ENCODE measurements at regions not wholly inside any gene's neighbourhood (a gene's known extent, or its start where the extent isn't known, plus 50 kb on each side); places are given as distances from the start of the nearest gene placed in this dataset.

GRCh38 chr2:154995361-154995760 is 296.9 kb downstream of the KCNJ3 start (continued):
- TF ChIP-seq, protein P1, sequence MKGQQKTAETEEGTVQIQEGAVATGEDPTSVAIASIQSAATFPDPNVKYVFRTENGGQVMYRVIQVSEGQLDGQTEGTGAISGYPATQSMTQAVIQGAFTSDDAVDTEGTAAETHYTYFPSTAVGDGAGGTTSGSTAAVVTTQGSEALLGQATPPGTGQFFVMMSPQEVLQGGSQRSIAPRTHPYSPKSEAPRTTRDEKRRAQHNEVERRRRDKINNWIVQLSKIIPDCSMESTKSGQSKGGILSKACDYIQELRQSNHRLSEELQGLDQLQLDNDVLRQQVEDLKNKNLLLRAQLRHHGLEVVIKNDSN (CRISPR knock-in tag; IDR thresholded peaks at IDR 0.05): no peak
- TF ChIP-seq, protein P2, sequence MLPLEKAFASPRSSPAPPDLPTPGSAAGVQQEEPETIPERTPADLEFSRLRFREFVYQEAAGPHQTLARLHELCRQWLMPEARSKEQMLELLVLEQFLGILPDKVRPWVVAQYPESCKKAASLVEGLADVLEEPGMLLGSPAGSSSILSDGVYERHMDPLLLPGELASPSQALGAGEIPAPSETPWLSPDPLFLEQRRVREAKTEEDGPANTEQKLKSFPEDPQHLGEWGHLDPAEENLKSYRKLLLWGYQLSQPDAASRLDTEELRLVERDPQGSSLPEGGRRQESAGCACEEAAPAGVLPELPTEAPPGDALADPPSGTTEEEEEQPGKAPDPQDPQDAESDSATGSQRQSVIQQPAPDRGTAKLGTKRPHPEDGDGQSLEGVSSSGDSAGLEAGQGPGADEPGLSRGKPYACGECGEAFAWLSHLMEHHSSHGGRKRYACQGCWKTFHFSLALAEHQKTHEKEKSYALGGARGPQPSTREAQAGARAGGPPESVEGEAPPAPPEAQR (CRISPR knock-in tag; IDR thresholded peaks at IDR 0.05): no peak
- TF ChIP-seq ESRRA (CRISPR knock-in tag; IDR thresholded peaks at IDR 0.05; ENCODE audit: borderline replicate concordance): no peak

GRCh38 chr2:154992826-154993225 is 294.3 kb downstream of the KCNJ3 start:
- POLR2A ChIA-PET: no interaction called here

DNA sequence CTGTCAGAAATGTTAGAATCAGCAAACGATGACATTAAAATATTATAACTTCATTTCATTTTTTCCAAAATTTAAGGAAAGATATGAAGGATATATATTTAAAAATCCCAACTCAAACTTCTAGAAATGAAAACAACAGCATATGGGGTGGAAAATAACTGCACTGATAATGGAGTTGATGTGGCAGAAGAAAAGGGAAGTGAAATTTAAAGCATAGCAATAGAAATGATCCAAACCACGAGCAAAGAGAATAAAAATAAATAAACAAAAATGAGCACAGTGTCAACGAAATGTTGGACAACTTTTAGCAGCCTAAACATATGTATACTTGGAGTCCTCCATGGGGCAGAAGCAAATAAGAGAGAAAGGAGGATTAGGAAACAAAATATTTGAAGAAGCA is 280.2 kb downstream of the KCNJ3 start:
- peaks cover 6% of the 10 kb centered on the region; the same call in 1 of the 2 replicates for H3K9me3 Mint-ChIP-seq
- H3K27ac Mint-ChIP-seq: no peak overlapping the region
- no peaks in the 10 kb centered on the region for H3K27me3 Mint-ChIP-seq (ENCODE audit: low read depth)
- H3K4me3 Mint-ChIP-seq: no peak overlapping the region
- POLR2A ChIA-PET: no interaction called here
- ATAC-seq: no peak
- no peak for DNase-seq (ENCODE audit: low spot score)
- H3K36me3 Mint-ChIP-seq: no peaks in the 10 kb centered on the region
- CTCF ChIA-PET: no interaction called here
- H3K4me1 Mint-ChIP-seq: no peaks in the 10 kb centered on the region
- no peak for TF ChIP-seq KAT7 (CRISPR knock-in tag; IDR thresholded peaks at IDR 0.05; ENCODE audit: borderline replicate concordance)
- no peak for TF ChIP-seq JAZF1 (CRISPR knock-in tag; IDR thresholded peaks at IDR 0.05)
- no peak for TF ChIP-seq HMGXB4 (CRISPR knock-in tag; IDR thresholded peaks at IDR 0.05)
- TF ChIP-seq, protein P3, sequence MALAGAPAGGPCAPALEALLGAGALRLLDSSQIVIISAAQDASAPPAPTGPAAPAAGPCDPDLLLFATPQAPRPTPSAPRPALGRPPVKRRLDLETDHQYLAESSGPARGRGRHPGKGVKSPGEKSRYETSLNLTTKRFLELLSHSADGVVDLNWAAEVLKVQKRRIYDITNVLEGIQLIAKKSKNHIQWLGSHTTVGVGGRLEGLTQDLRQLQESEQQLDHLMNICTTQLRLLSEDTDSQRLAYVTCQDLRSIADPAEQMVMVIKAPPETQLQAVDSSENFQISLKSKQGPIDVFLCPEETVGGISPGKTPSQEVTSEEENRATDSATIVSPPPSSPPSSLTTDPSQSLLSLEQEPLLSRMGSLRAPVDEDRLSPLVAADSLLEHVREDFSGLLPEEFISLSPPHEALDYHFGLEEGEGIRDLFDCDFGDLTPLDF (CRISPR knock-in tag; IDR thresholded peaks at IDR 0.05): no peak
- TF ChIP-seq ETV6 (CRISPR knock-in tag; IDR thresholded peaks at IDR 0.05): no peak
- TF ChIP-seq FOXP4 (CRISPR knock-in tag; IDR thresholded peaks at IDR 0.05): no peak
- no peak for TF ChIP-seq IRF2 (CRISPR knock-in tag; IDR thresholded peaks at IDR 0.05; ENCODE audit: borderline replicate concordance, low read depth)
- no peak for TF ChIP-seq ZNF423 (CRISPR knock-in tag; IDR thresholded peaks at IDR 0.05)
- no peak for TF ChIP-seq ZNF281 (CRISPR knock-in tag; IDR thresholded peaks at IDR 0.05)

More at GRCh38 chr2:154992826-154993225, 294.3 kb downstream of the KCNJ3 start:
- Mint-ChIP-seq H3K36me3 (no peaks in the 10 kb centered on the region), H3K27me3 (ENCODE audit: low read depth) (no peaks in the 10 kb centered on the region), H3K27ac (no peak overlapping the region), H3K9me3 (no peaks in the 10 kb centered on the region), H3K4me3 (no peak overlapping the region), H3K4me1 (no peaks in the 10 kb centered on the region)
- ATAC-seq: no peak
- CTCF ChIA-PET: no interaction called here
- no peak for DNase-seq (ENCODE audit: low spot score)
- TF ChIP-seq NR2C2 (CRISPR knock-in tag; IDR thresholded peaks at IDR 0.05) (no peak), IRF2 (CRISPR knock-in tag; IDR thresholded peaks at IDR 0.05; ENCODE audit: borderline replicate concordance, low read depth) (no peak), ZNF219 (CRISPR knock-in tag; IDR thresholded peaks at IDR 0.05; ENCODE audit: borderline replicate concordance) (no peak), ETV6 (CRISPR knock-in tag; IDR thresholded peaks at IDR 0.05) (no peak), GTF2I (CRISPR knock-in tag; conservative IDR thresholded peaks at IDR 0.05) (no peak), NFE2L1 (CRISPR knock-in tag; IDR thresholded peaks at IDR 0.05) (no peak)
- TF ChIP-seq, protein P4, sequence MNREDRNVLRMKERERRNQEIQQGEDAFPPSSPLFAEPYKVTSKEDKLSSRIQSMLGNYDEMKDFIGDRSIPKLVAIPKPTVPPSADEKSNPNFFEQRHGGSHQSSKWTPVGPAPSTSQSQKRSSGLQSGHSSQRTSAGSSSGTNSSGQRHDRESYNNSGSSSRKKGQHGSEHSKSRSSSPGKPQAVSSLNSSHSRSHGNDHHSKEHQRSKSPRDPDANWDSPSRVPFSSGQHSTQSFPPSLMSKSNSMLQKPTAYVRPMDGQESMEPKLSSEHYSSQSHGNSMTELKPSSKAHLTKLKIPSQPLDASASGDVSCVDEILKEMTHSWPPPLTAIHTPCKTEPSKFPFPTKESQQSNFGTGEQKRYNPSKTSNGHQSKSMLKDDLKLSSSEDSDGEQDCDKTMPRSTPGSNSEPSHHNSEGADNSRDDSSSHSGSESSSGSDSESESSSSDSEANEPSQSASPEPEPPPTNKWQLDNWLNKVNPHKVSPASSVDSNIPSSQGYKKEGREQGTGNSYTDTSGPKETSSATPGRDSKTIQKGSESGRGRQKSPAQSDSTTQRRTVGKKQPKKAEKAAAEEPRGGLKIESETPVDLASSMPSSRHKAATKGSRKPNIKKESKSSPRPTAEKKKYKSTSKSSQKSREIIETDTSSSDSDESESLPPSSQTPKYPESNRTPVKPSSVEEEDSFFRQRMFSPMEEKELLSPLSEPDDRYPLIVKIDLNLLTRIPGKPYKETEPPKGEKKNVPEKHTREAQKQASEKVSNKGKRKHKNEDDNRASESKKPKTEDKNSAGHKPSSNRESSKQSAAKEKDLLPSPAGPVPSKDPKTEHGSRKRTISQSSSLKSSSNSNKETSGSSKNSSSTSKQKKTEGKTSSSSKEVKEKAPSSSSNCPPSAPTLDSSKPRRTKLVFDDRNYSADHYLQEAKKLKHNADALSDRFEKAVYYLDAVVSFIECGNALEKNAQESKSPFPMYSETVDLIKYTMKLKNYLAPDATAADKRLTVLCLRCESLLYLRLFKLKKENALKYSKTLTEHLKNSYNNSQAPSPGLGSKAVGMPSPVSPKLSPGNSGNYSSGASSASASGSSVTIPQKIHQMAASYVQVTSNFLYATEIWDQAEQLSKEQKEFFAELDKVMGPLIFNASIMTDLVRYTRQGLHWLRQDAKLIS (CRISPR knock-in tag; IDR thresholded peaks at IDR 0.05; ENCODE audit: borderline replicate concordance): no peak
- TF ChIP-seq, protein P5, sequence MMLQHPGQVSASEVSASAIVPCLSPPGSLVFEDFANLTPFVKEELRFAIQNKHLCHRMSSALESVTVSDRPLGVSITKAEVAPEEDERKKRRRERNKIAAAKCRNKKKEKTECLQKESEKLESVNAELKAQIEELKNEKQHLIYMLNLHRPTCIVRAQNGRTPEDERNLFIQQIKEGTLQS (CRISPR knock-in tag; conservative IDR thresholded peaks at IDR 0.05): no peak
